PC-9 (cell line): ENCODE measurements at regions not wholly inside any gene's neighbourhood (a gene's known extent, or its start where the extent isn't known, plus 50 kb on each side); places are given as distances from the start of the nearest gene placed in this dataset.

Source experiments
- EZH2 ChIP-seq: fragments of 200-600 bp; sonication (generic); IDR thresholded peaks from 2 replicates; pipeline ENCODE4 v1.8.0; 2017; ENCODE audit warnings: antibody characterized with exemption, low read depth
- TF ChIP-seq, protein P1 (sequence below): fragments of 200-600 bp; sonication (generic); conservative IDR thresholded peaks from 2 replicates; pipeline ENCODE4 v1.6.1; 2017; ENCODE audit warnings: mixed run types, antibody characterized with exemption, mild to moderate bottlenecking, moderate library complexity

DNA sequence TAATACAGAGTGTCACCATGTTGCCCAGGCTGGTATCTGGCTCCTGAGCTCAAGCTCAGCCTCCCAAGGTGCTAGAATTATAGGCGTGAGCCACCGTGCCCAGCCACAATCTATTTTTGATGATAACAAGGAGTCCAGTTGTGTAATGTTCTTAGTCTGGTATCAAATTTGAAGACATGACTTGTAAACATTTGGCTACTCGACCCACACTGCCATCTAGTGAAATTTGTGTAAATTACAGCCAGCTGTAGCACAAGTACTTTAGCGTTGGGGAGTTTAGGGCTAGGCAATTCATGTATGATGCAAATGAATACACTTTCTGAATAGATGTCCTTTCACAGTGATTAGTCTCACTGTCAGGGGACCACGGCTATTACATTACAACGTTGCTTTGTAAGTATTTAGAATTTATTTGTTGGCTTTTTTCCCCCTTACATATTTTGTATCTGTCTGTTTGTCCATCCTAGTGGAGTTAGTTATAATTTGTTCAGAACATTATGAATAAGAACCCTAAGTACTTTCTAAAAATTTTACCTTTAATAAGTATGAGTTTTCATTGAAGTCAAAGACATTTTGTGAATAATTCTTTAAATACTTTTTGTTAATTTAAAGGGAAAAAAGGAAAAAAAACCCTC lies 139.7 kb downstream of the PRDM13 start:
- TF ChIP-seq, protein P1, sequence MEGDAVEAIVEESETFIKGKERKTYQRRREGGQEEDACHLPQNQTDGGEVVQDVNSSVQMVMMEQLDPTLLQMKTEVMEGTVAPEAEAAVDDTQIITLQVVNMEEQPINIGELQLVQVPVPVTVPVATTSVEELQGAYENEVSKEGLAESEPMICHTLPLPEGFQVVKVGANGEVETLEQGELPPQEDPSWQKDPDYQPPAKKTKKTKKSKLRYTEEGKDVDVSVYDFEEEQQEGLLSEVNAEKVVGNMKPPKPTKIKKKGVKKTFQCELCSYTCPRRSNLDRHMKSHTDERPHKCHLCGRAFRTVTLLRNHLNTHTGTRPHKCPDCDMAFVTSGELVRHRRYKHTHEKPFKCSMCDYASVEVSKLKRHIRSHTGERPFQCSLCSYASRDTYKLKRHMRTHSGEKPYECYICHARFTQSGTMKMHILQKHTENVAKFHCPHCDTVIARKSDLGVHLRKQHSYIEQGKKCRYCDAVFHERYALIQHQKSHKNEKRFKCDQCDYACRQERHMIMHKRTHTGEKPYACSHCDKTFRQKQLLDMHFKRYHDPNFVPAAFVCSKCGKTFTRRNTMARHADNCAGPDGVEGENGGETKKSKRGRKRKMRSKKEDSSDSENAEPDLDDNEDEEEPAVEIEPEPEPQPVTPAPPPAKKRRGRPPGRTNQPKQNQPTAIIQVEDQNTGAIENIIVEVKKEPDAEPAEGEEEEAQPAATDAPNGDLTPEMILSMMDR, result peak; percentile 94
- no peak for TF ChIP-seq EZH2
